ENCODE measurements at regions not wholly inside any gene's neighbourhood (a gene's known extent, or its start where the extent isn't known, plus 50 kb on each side); places are given as distances from the start of the nearest gene placed in this dataset.

DNA sequence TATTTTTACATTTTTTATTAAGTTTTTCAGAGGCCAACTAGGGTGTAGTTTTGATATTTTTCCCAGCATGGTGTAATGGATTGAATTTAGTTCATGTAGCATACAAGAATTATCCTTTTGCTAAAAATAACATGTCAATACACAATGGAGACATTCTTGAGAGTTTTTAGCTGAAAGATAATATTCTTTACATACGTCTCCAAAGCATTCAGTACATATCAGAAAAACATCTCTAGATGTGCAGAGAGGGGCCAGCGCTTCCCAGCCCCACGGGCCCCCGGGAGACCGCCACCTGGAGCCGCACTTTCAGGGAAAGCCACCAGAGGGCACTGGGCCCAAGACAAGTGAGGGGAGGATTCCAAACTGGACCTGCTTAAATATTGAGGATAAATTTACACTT lies 499.4 kb downstream of the GALR1 start:
- TF ChIP-seq, protein P1, sequence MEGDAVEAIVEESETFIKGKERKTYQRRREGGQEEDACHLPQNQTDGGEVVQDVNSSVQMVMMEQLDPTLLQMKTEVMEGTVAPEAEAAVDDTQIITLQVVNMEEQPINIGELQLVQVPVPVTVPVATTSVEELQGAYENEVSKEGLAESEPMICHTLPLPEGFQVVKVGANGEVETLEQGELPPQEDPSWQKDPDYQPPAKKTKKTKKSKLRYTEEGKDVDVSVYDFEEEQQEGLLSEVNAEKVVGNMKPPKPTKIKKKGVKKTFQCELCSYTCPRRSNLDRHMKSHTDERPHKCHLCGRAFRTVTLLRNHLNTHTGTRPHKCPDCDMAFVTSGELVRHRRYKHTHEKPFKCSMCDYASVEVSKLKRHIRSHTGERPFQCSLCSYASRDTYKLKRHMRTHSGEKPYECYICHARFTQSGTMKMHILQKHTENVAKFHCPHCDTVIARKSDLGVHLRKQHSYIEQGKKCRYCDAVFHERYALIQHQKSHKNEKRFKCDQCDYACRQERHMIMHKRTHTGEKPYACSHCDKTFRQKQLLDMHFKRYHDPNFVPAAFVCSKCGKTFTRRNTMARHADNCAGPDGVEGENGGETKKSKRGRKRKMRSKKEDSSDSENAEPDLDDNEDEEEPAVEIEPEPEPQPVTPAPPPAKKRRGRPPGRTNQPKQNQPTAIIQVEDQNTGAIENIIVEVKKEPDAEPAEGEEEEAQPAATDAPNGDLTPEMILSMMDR (conservative IDR thresholded peaks at IDR 0.05; ENCODE audit: low read depth, low read length) = peak; percentile 52
- TF ChIP-seq EZH2 (IDR thresholded peaks at IDR 0.05; ENCODE audit: borderline replicate concordance, low read depth, low read length, poor library complexity, severe bottlenecking) = no peak
